HepG2 (cell line): ENCODE measurements at regions not wholly inside any gene's neighbourhood (a gene's known extent, or its start where the extent isn't known, plus 50 kb on each side); places are given as distances from the start of the nearest gene placed in this dataset.

Experiments used
- ATAC-seq: fragments of 200-7000 bp; cut with Tn5 transposase; 3 replicates; pipeline ENCODE4 v1.9.1; 2020; ENCODE audit warnings: mild to moderate bottlenecking, moderate library complexity
- BruUV-seq: library from RNA; stranded (reverse); fragments of 400-500 nt; replicated peaks from 2 replicates; lab custom pipeline; 2021; lab: Mats Ljungman, UMichigan
- CTCF ChIA-PET: fragments of 300-600 bp; formaldehyde crosslinking; extraction: SDS; loops from one replicate; lab custom pipeline; 2021; ENCODE audit warnings: low total read pairs, inconsistent platforms, low intra/inter-chr PET ratio; lab: Yijun Ruan, JAX
- POLR2A ChIA-PET: fragments of 350-600 bp; sonication (Branson Sonifier 250); formaldehyde crosslinking; loops from one replicate; lab custom pipeline; 2020; ENCODE audit warnings: antibody characterized with exemption, inconsistent platforms; lab: Yijun Ruan, JAX
- DNase-seq: peaks from one replicate; pipeline ENCODE4 v3.0.0-alpha.2; 2015; ENCODE audit warnings: low spot score
- FAIRE-seq: peaks from 3 replicates; lab custom pipeline; 2011; peaks lifted over from hg19 to GRCh38; lab: Jason Lieb, UNC
- H2AFZ ChIP-seq: one replicate; pipeline ENCODE4 v1.6.1; 2011; ENCODE audit warnings: low read length, inconsistent platforms
- H3K27ac ChIP-seq: fragments of 300-600 bp; 3 replicates; pipeline ENCODE4 v1.8.0; 2011; ENCODE audit warnings: mixed run types, mild to moderate bottlenecking, mixed read lengths, low read length, inconsistent platforms; ENCODE audit not compliant: insufficient read depth; ENCODE audit errors: extremely low read length
- H3K27me3 ChIP-seq, 2 experiments: fragments of 200-600 bp in 1 of 2; 2 replicates in 1 of 2; 3 replicates in 1 of 2; pipeline versions ENCODE4 v1.6.0 to v1.8.0; 2011; ENCODE audit warnings: low read length in 2 of 2, mild to moderate bottlenecking in 2 of 2, moderate library complexity in 2 of 2, inconsistent platforms in 1 of 2; ENCODE audit not compliant: insufficient read depth in 2 of 2, control insufficient read depth in 1 of 2
- H3K36me3 ChIP-seq, 2 experiments: fragments of 200-600 bp in 1 of 2; replicated peaks in 1 of 2; 2 replicates in 1 of 2; 3 replicates in 1 of 2; pipeline versions ENCODE4 v1.5.1 to v1.8.0; 2011; ENCODE audit warnings: low read length in 2 of 2, inconsistent platforms in 1 of 2; ENCODE audit not compliant: insufficient read depth in 2 of 2, control insufficient read depth in 1 of 2
- H3K4me1 ChIP-seq: 2 replicates; pipeline ENCODE4 v1.5.1; 2012; ENCODE audit warnings: low read length, inconsistent platforms; ENCODE audit not compliant: insufficient read depth
- H3K4me2 ChIP-seq: 2 replicates; pipeline ENCODE4 v1.6.0; 2011; ENCODE audit warnings: low read depth, low read length, inconsistent platforms
- H3K4me3 ChIP-seq, 3 experiments: fragments of 200-600 bp in 1 of 3; sonication (generic), shearing (Covaris generic) in 1 of 3; replicated peaks in 1 of 3; 2 replicates each; pipeline ENCODE4 v1.5.1; 2011 to 2016; ENCODE audit warnings: low read length in 3 of 3, inconsistent platforms in 2 of 3, low read depth in 2 of 3, mild to moderate bottlenecking in 2 of 3, control low read depth in 1 of 3, mixed read lengths in 1 of 3; ENCODE audit not compliant: insufficient read depth in 1 of 3
- H3K79me2 ChIP-seq: one replicate; pipeline ENCODE4 v1.6.1; 2011; ENCODE audit warnings: low read length, inconsistent platforms; ENCODE audit not compliant: insufficient read depth
- H3K9ac ChIP-seq: 2 replicates; pipeline ENCODE4 v1.6.0; 2011; ENCODE audit warnings: mild to moderate bottlenecking, low read depth, low read length, inconsistent platforms; ENCODE audit not compliant: insufficient read depth
- H3K9me3 ChIP-seq: 2 replicates; pipeline ENCODE4 v1.5.1; 2012; ENCODE audit warnings: mild to moderate bottlenecking, low read length
- H4K20me1 ChIP-seq: 2 replicates; pipeline ENCODE4 v1.6.0; 2011; ENCODE audit warnings: inconsistent platforms, mild to moderate bottlenecking, low read length, moderate library complexity; ENCODE audit not compliant: insufficient read depth
- DBP ChIP-seq: sonication (generic); formaldehyde crosslinking; IDR thresholded peaks from 2 replicates; pipeline ENCODE4 v1.4.0; 2020; ENCODE audit warnings: missing genetic modification reagents; ENCODE audit errors: not compliant biosample characterization
- ELK4 ChIP-seq: sonication (generic); formaldehyde crosslinking; IDR thresholded peaks from 2 replicates; pipeline ENCODE4 v1.9.0; 2021; ENCODE audit warnings: missing genetic modification reagents, borderline replicate concordance
- FOXO4 ChIP-seq: sonication (generic); formaldehyde crosslinking; conservative IDR thresholded peaks from 2 replicates; pipeline ENCODE4 v1.8.1; 2023; ENCODE audit warnings: missing genetic modification reagents
- NFE2 ChIP-seq: sonication (generic); formaldehyde crosslinking; IDR thresholded peaks from 2 replicates; pipeline ENCODE4 v1.4.0; 2020; ENCODE audit warnings: missing genetic modification reagents
- POLR2AphosphoS2 ChIP-seq: IDR thresholded peaks from 2 replicates; pipeline ENCODE4 v1.6.1; 2011; ENCODE audit warnings: low read depth, low read length, improper control_type of control experiment
- REXO4 ChIP-seq: sonication (generic); formaldehyde crosslinking; IDR thresholded peaks from 2 replicates; pipeline ENCODE4 v1.8.0; 2022; ENCODE audit warnings: missing genetic modification reagents, mild to moderate bottlenecking, borderline replicate concordance
- SMAD3 ChIP-seq: sonication (generic); formaldehyde crosslinking; IDR thresholded peaks from 2 replicates; pipeline ENCODE4 v1.4.0; 2020; ENCODE audit warnings: missing genetic modification reagents
- THAP9 ChIP-seq: sonication (generic); formaldehyde crosslinking; IDR thresholded peaks from 2 replicates; pipeline ENCODE4; 2020; ENCODE audit warnings: missing genetic modification reagents, mild to moderate bottlenecking, borderline replicate concordance
- ZFP91 ChIP-seq: sonication (generic); formaldehyde crosslinking; IDR thresholded peaks from 2 replicates; pipeline ENCODE4 v1.9.0; 2022; ENCODE audit warnings: missing genetic modification reagents, mild to moderate bottlenecking, borderline replicate concordance
- ZNF12 ChIP-seq: sonication (generic); formaldehyde crosslinking; IDR thresholded peaks from 2 replicates; pipeline ENCODE4 v1.5.0; 2020; ENCODE audit warnings: missing genetic modification reagents
- ZNF160 ChIP-seq: sonication (generic); formaldehyde crosslinking; IDR thresholded peaks from 2 replicates; pipeline ENCODE4 v1.8.0; 2022; ENCODE audit warnings: mild to moderate bottlenecking, inconsistent platforms, missing genetic modification reagents
- ZNF224 ChIP-seq: sonication (generic); formaldehyde crosslinking; IDR thresholded peaks from 2 replicates; pipeline ENCODE4 v1.5.0; 2020; ENCODE audit warnings: mild to moderate bottlenecking, missing genetic modification reagents
- ZNF276 ChIP-seq: sonication (generic); formaldehyde crosslinking; IDR thresholded peaks from 2 replicates; pipeline ENCODE4 v1.4.0; 2020; ENCODE audit warnings: mild to moderate bottlenecking, low read depth, missing genetic modification reagents
- ZNF367 ChIP-seq: sonication (generic); formaldehyde crosslinking; IDR thresholded peaks from 2 replicates; pipeline ENCODE4 v1.4.0; 2020; ENCODE audit warnings: missing genetic modification reagents, borderline replicate concordance
- ZNF670 ChIP-seq: sonication (generic); formaldehyde crosslinking; IDR thresholded peaks from 2 replicates; pipeline ENCODE4 v1.8.0; 2022; ENCODE audit warnings: mild to moderate bottlenecking, missing genetic modification reagents, borderline replicate concordance
- WGBS: methylation state at CpG from one replicate; pipeline ENCODE4 v1.1.6; 2017; ENCODE audit warnings: low lambda C conversion rate; 5-methylcytosine and 5-hydroxymethylcytosine counted together
- in situ Hi-C: cut with HindIII; loops from 2 replicates; pipeline ENCODE4 v1.10.0; 2017; ENCODE audit warnings: low pct_unique_long_range_greater_than_20kb; ENCODE audit not compliant: extremely low pct_ligation_motif_present
- intact Hi-C: fragments of 100-400 bp; cut with micrococcal nuclease; formaldehyde crosslinking; loops from one replicate; pipeline ENCODE4 v1.10.0; 2022; ENCODE audit not compliant: unreplicated experiment

- intact Hi-C loops = loop anchor here (5.0 kb wide), 1 partner anchor 1198 kb away; no protein-coding TSS in a partner anchor
- no TSS peak for BruUV-seq
- Histone ChIP-seq H3K27me3 (no peaks in the 10 kb centered on the region), H3K4me1 (no peaks in the 10 kb centered on the region), H3K4me2 (no peak overlapping the region), H2AFZ (no peak overlapping the region), H3K27ac (no peak overlapping the region), H3K9me3 (no peaks in the 10 kb centered on the region), H3K36me3 (no peaks in the 10 kb centered on the region), H3K4me3 (no peak overlapping the region), H3K9ac (no peak overlapping the region), H4K20me1 (no peaks in the 10 kb centered on the region), H3K79me2 (no peaks in the 10 kb centered on the region)
- 2% methylated on average over 3 of the region's 3 CpGs for WGBS
- CTCF ChIA-PET = no interaction called here
- no peak for FAIRE-seq
- POLR2A ChIA-PET = no interaction called here
- no peak for ATAC-seq
- DNase-seq = no peak
- in situ Hi-C loops = no loop called here
- TF ChIP-seq FOXO4 (CRISPR knock-in tag) (no peak), ZNF160 (CRISPR knock-in tag) (no peak), NFE2 (CRISPR knock-in tag) (no peak), POLR2AphosphoS2 (no peak), ZNF276 (CRISPR knock-in tag) (no peak), REXO4 (no peak), ZNF670 (no peak), ZFP91 (CRISPR knock-in tag) (no peak), ZNF367 (CRISPR knock-in tag) (no peak), ZNF224 (CRISPR knock-in tag) (no peak), SMAD3 (CRISPR knock-in tag) (no peak), ELK4 (CRISPR knock-in tag) (no peak), ZNF12 (CRISPR knock-in tag) (no peak), THAP9 (CRISPR knock-in tag) (no peak), DBP (no peak)
Observed at GRCh38 chr5:91639744-91640143, 256.6 kb upstream of the ARRDC3 start.
